ENCODE measurements at regions not wholly inside any gene's neighbourhood (a gene's known extent, or its start where the extent isn't known, plus 50 kb on each side); places are given as distances from the start of the nearest gene placed in this dataset.

DNA sequence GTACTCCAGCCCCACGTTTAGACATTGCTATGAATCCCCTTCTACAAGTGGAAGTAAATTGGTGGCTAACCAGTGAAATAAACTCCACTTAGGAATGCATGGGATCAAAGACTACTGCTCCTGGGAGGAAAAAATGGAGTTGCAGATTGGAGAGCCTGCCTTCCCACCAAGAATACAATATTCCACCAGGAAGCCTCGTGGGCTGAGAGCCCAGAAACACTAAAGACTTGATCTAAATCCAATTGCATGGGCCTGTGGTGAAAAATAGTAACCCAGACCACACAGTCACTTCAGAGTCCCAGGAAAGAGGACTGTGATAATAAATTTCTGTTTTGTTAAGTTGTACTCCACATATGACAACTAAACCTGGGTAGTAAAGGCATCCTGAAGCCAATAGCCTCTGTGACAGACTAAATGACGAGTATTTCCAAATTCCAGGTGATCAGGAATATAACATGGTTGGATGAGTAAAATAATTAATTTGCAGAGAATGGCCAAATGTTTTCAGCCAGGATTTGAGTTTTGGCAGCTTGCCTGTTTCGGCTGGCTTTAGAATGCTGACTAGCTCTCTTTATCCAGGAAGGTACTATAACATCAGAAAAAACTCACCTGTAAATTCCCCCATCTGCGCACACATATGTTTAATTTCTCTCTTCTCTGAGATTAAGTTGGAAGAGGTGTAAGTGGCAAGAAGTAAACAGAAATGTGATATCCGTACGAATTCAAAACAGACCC, 480.3 kb downstream of the LIG4 start:
- DNase-seq (ENCODE audit: low spot score in 2 of 2, unreplicated experiment in 2 of 2): no peak
- Mint-ChIP-seq H3K4me3 (no peak overlapping the region), H3K27me3 (ENCODE audit: low read depth) (no peaks in the 10 kb centered on the region), H3K9me3 (no peaks in the 10 kb centered on the region), H3K4me1 (peaks cover 1% of the 10 kb centered on the region), H3K36me3 (no peaks in the 10 kb centered on the region), H3K27ac (no peak overlapping the region)
- TF ChIP-seq CTCF (IDR thresholded peaks at IDR 0.05; ENCODE audit: unreplicated experiment): no peak

- no peak for DNase-seq (ENCODE audit: low spot score in 2 of 2, unreplicated experiment in 2 of 2)
- Mint-ChIP-seq H3K27ac (no peak overlapping the region), H3K27me3 (ENCODE audit: low read depth) (no peaks in the 10 kb centered on the region), H3K4me1 (peaks cover 1% of the 10 kb centered on the region), H3K36me3 (no peaks in the 10 kb centered on the region), H3K9me3 (no peaks in the 10 kb centered on the region), H3K4me3 (no peak overlapping the region)
- no peak for TF ChIP-seq CTCF (IDR thresholded peaks at IDR 0.05; ENCODE audit: unreplicated experiment)
Measured at GRCh38 chr13:107733276-107733675, 482.1 kb downstream of the LIG4 start.

DNA sequence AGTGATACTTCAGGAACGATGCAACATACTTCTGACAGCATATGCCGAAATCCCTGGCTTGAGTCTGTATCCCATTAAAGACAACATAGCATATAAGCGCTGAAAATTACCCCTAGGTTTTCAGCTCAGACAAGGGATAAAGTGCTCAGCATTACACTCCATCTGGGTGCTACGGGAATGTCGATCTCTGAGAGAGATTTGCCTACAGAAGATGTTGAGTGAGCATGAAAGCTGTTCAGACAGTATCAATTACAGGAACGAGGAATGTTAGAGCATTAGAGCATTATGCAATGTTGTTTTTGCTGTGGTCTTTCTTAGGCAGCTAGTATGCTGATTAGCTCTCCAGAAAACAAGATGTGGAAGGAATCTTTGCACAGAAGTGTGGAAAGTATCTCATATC, 484.5 kb downstream of the LIG4 start:
- DNase-seq (ENCODE audit: low spot score in 2 of 2, unreplicated experiment in 2 of 2): no peak
- no peak for TF ChIP-seq CTCF (IDR thresholded peaks at IDR 0.05; ENCODE audit: unreplicated experiment)
- Mint-ChIP-seq H3K27ac (no peak overlapping the region), H3K9me3 (peaks cover 6% of the 10 kb centered on the region), H3K27me3 (ENCODE audit: low read depth) (no peaks in the 10 kb centered on the region), H3K4me3 (no peak overlapping the region), H3K36me3 (no peaks in the 10 kb centered on the region), H3K4me1 (peaks cover 1% of the 10 kb centered on the region)

DNA sequence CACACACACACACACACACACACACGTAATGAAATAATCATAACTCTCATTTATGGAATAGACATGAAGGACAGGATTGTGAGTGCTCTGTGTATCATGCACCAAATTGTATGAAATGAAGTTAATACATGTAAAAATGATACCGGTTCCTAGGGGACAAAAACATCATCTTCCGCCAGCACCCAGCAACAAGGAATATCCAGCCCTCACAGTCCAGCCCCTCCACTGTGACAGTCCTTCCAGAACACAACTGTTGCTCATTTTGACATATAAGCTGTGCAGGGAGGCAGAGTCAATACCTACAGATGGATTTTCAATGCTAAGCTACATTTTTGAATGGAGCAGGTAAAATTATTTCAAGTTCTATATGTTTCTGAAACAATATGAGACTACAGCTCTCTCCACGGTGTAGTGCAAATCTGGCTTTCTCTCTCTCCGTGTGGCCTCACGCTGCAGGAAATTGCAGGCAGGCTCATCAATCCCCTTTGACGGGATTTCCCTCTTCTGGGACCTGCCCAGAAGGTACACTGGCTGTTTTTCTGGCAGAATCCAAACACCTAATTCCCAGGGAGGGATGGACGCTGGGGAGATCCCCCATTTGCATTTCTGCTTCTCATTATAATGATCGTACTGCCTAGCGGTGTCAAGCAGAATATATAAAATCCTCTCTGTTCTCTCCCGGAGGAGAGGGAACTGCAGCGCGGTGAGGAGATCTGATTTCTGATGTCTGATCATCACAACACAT, 494.0 kb downstream of the LIG4 start:
- Mint-ChIP-seq H3K27ac (no peak overlapping the region), H3K36me3 (no peaks in the 10 kb centered on the region), H3K4me3 (no peak overlapping the region), H3K4me1 (peaks cover 2% of the 10 kb centered on the region), H3K9me3 (no peaks in the 10 kb centered on the region), H3K27me3 (ENCODE audit: low read depth) (peaks cover 10% of the 10 kb centered on the region)
- no peak for DNase-seq (ENCODE audit: low spot score in 2 of 2, unreplicated experiment in 2 of 2)
- TF ChIP-seq CTCF (IDR thresholded peaks at IDR 0.05; ENCODE audit: unreplicated experiment): no peak

DNA sequence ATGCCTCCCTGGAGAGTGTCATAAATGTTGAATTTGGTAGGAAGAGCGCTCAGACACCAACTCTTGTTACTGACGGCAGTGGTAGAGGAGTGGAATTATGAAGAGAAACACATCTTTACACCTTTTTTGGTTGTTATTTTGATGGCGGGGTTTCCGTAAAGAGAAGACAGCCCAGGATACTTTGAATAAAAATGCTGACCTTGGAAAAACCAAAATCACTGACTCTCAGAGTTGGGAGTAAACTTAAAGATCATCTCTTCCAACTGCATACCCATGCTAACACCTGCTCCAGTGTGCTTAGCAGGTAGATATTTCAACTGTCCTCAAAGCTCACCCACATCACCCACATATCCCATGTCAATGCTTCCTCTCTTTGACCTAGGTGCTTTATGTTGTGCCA, 498.6 kb downstream of the LIG4 start:
- TF ChIP-seq CTCF (IDR thresholded peaks at IDR 0.05; ENCODE audit: unreplicated experiment): no peak
- H3K27ac Mint-ChIP-seq: no peak overlapping the region
- peaks cover 15% of the 10 kb centered on the region for H3K27me3 Mint-ChIP-seq (ENCODE audit: low read depth)
- no peak overlapping the region for H3K4me3 Mint-ChIP-seq
- H3K36me3 Mint-ChIP-seq: no peaks in the 10 kb centered on the region
- DNase-seq (ENCODE audit: low spot score in 2 of 2, unreplicated experiment in 2 of 2): no peak
- no peaks in the 10 kb centered on the region for H3K9me3 Mint-ChIP-seq
- H3K4me1 Mint-ChIP-seq: peaks cover 2% of the 10 kb centered on the region
